ENCODE measurements at regions not wholly inside any gene's neighbourhood (a gene's known extent, or its start where the extent isn't known, plus 50 kb on each side); places are given as distances from the start of the nearest gene placed in this dataset.

DNA sequence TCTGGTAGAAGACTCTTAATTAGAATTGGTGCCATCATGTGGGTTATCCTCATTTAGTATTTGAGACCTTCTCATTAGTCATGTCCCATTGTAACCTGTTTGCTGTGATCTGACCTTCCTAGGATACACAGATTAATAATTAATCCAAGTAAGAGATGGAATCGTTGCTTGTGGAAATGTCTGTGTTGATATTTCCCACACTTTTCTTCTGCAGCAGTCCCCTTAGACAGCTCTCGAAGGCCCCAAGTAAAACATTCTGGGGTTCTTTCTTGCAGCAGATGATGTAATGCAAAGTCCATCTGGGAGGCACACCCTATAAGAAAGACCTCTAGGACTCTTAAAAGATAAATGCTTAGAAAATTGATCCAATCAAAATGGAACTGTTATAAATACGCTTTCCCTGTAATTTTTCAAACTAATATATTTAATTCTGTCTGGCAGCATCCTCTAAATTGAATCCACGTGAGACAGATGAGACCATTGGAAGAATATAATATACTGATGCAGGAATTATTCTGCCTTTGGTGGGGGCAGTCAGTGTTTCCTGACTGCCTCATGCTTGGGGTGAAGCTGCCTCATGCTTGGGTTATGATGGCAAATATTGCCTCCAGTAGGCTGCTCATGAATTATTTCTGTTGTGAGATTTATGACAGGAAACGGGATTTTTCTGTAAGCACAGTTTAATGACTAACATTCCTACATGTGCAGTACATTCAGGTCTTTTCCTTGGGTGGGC, 54.5 kb upstream of the ARMC2 start:
- no peaks in the 10 kb centered on the region for H3K27me3 ChIP-seq (ENCODE audit: control insufficient read depth in 3 of 3, insufficient read depth in 3 of 3, low read length in 3 of 3)
- no peaks in the 10 kb centered on the region for H3K9me3 ChIP-seq (ENCODE audit: control insufficient read depth in 3 of 3, low read length in 3 of 3)
- H3K4me1 ChIP-seq (ENCODE audit: control insufficient read depth in 3 of 3, insufficient read depth in 3 of 3, low read length in 3 of 3) = no peaks in the 10 kb centered on the region
- H3K27ac ChIP-seq (ENCODE audit: low read depth, low read length) = no peak overlapping the region
- no peak overlapping the region for H3K4me3 ChIP-seq (ENCODE audit: low read length in 3 of 3)
- no peak overlapping the region for H3K9ac ChIP-seq (ENCODE audit: low read depth in 1 of 3, low read length in 3 of 3)
- H3K36me3 ChIP-seq (ENCODE audit: control insufficient read depth in 3 of 3, insufficient read depth in 3 of 3, low read length in 3 of 3) = no peaks in the 10 kb centered on the region

DNA sequence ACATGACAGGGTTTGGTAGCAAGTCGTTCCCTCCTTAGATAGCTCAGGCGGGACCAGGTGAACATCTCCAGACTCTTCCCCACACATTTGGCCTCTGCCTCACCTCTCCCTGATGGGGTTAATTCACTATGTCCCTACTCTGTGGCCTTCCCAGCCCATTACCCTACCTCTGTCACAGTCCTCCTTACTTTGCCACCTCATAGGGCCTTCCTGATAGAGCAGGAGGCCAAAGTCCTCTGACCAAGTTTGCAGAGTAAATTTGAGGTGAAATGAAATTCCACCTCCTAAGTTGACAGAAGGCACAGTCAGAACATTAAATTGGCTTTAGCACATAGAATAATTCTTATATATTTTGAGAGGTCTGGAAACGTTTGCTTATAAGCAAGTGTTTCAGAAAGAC, 53.1 kb upstream of the ARMC2 start:
- peaks cover 1 to 6% (median 4%) of the 10 kb centered on the region in 3 donors for H3K4me1 ChIP-seq (ENCODE audit: control insufficient read depth in 3 of 3, insufficient read depth in 3 of 3, low read length in 3 of 3)
- H3K4me3 ChIP-seq (ENCODE audit: low read length in 3 of 3) = no peak overlapping the region

DNA sequence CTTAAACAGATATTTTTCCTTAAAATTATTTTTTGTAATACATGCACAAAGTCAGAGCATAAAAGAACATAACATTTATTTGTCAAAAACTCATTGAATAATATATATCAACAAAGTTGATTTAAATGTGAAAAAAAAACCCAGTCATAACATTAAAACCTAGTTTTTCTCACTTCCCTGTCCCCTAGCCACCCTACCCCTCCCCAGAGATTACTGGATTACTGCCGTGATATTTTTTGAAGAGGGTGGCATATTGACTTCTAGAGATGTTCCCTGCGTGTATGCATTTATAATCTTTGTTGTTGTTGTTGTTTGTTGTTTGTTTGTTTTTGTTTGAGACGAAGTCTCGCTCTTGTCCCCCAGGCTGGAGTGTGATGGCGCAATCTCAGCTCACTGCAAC, 52.4 kb upstream of the ARMC2 start:
- Histone ChIP-seq H3K4me1 (ENCODE audit: control insufficient read depth in 3 of 3, insufficient read depth in 3 of 3, low read length in 3 of 3) (peaks cover 7 to 13% (median 10%) of the 10 kb centered on the region in 3 donors), H3K27me3 (ENCODE audit: control insufficient read depth in 3 of 3, insufficient read depth in 3 of 3, low read length in 3 of 3) (no peaks in the 10 kb centered on the region), H3K9me3 (ENCODE audit: control insufficient read depth in 3 of 3, low read length in 3 of 3) (no peaks in the 10 kb centered on the region), H3K9ac (ENCODE audit: low read depth in 1 of 3, low read length in 3 of 3) (no peak overlapping the region), H3K36me3 (ENCODE audit: control insufficient read depth in 3 of 3, insufficient read depth in 3 of 3, low read length in 3 of 3) (no peaks in the 10 kb centered on the region), H3K4me3 (ENCODE audit: low read length in 3 of 3) (no peak overlapping the region), H3K27ac (ENCODE audit: low read depth, low read length) (no peak overlapping the region)

More for the DNA sequence above, 53.1 kb upstream of the ARMC2 start:
- Histone ChIP-seq H3K27me3 (ENCODE audit: control insufficient read depth in 3 of 3, insufficient read depth in 3 of 3, low read length in 3 of 3) (no peaks in the 10 kb centered on the region), H3K27ac (ENCODE audit: low read depth, low read length) (no peak overlapping the region), H3K9me3 (ENCODE audit: control insufficient read depth in 3 of 3, low read length in 3 of 3) (no peaks in the 10 kb centered on the region), H3K9ac (ENCODE audit: low read depth in 1 of 3, low read length in 3 of 3) (no peak overlapping the region), H3K36me3 (ENCODE audit: control insufficient read depth in 3 of 3, insufficient read depth in 3 of 3, low read length in 3 of 3) (no peaks in the 10 kb centered on the region)

DNA sequence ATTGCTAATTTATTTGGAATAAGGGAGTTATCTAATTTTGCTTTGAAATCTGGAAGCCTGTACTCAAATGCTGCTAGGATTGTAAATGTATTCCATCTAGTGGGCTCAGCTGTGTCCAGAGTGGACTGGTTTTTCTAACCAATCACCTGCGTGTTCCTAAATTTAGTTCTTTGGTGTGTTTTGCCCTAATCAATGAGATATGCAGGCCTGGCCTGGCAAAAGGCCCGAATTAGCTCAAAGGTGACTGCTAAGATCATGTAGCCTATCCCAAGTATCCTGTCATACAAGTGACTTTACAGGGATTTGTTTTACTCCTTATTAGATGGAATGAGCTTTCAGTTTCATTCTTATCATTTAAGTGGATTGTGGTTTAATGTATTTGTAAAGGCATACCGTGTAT, 51.3 kb upstream of the ARMC2 start:
- Histone ChIP-seq H3K27ac (ENCODE audit: low read depth, low read length) (no peak overlapping the region), H3K27me3 (ENCODE audit: control insufficient read depth in 3 of 3, insufficient read depth in 3 of 3, low read length in 3 of 3) (no peaks in the 10 kb centered on the region), H3K9me3 (ENCODE audit: control insufficient read depth in 3 of 3, low read length in 3 of 3) (no peaks in the 10 kb centered on the region), H3K4me3 (ENCODE audit: low read length in 3 of 3) (no peak overlapping the region), H3K9ac (ENCODE audit: low read depth in 1 of 3, low read length in 3 of 3) (no peak overlapping the region), H3K36me3 (ENCODE audit: control insufficient read depth in 3 of 3, insufficient read depth in 3 of 3, low read length in 3 of 3) (no peaks in the 10 kb centered on the region), H3K4me1 (ENCODE audit: control insufficient read depth in 3 of 3, insufficient read depth in 3 of 3, low read length in 3 of 3) (peaks cover 12 to 22% (median 16%) of the 10 kb centered on the region in 3 donors)

DNA sequence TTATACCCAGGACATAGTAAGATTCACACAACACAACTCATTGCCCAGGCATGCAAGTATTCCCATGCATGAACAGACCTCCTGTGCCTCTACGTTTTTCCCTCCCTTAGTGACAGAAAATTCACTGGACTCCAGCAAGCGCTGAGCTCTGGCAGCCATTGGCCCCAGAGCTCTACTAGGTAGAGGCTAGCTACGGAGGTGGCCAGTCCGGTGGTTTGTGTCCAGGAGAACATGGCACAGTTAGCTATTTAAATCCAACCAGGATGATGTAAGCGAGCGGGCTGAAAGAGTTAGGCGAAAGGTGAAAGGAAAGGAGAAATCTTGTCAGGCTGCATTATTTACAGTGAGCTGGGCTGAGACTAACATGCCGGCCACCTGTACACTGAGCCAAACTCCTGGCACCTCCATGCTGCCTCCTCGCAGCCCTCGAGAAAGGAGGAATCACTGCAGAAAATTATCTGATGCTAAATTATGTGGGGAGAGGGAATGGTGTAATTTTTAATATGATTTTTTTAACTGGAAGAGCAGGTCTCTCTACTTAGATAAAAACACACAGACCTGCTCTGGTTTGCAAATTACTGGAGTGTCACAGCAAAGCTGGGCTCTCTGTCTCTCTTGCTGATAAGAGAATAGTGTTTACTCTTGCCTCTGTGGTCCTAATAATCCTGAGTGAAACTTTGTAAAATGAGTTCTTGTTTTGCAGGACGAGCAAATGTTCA, 50.1 kb upstream of the ARMC2 start:
- no peak overlapping the region for H3K9ac ChIP-seq (ENCODE audit: low read depth in 1 of 3, low read length in 3 of 3)
- H3K9me3 ChIP-seq (ENCODE audit: control insufficient read depth in 3 of 3, low read length in 3 of 3) = no peaks in the 10 kb centered on the region
- no peak overlapping the region for H3K4me3 ChIP-seq (ENCODE audit: low read length in 3 of 3)
- no peak overlapping the region for H3K27ac ChIP-seq (ENCODE audit: low read depth, low read length)
- H3K4me1 ChIP-seq (ENCODE audit: control insufficient read depth in 3 of 3, insufficient read depth in 3 of 3, low read length in 3 of 3) = peaks cover 12 to 22% (median 16%) of the 10 kb centered on the region in 3 donors
- no peaks in the 10 kb centered on the region for H3K27me3 ChIP-seq (ENCODE audit: control insufficient read depth in 3 of 3, insufficient read depth in 3 of 3, low read length in 3 of 3)
- no peaks in the 10 kb centered on the region for H3K36me3 ChIP-seq (ENCODE audit: control insufficient read depth in 3 of 3, insufficient read depth in 3 of 3, low read length in 3 of 3)

All from skeletal muscle tissue (tissue), 3 donors.